ENCODE measurements at regions not wholly inside any gene's neighbourhood (a gene's known extent, or its start where the extent isn't known, plus 50 kb on each side); places are given as distances from the start of the nearest gene placed in this dataset.

- TF ChIP-seq CTCF (IDR thresholded peaks at IDR 0.05) (no peak), POLR2A (IDR thresholded peaks at IDR 0.05) (no peak)
These were observed 350.0 kb upstream of the FZD8 start for GRCh38 chr10:35992107-35992506.
